Left cardiac atrium (tissue), 4 donors: ENCODE measurements at regions not wholly inside any gene's neighbourhood (a gene's known extent, or its start where the extent isn't known, plus 50 kb on each side); places are given as distances from the start of the nearest gene placed in this dataset.
A peak's percentile ranks its signal among the peaks of the same experiment; 100 is the strongest.
"Not testable (repeated sequence)": the region's sequence is repeated elsewhere in the genome, so short reads cannot be mapped to it uniquely, and the experiment has no call there.

Source experiments
- ATAC-seq, 2 donors: fragments of 200-7000 bp; cut with Tn5 transposase; one replicate each; pipeline ENCODE4 v1.9.1; 2020; ENCODE audit warnings: mild to moderate bottlenecking in 2 of 2, moderate library complexity in 2 of 2
- DNase-seq: peaks from one replicate; pipeline ENCODE4 v3.0.0-alpha.2; 2020
- intact Hi-C, 2 donors: fragments of 100-400 bp; cut with DNase I; formaldehyde crosslinking; loops; one replicate each; pipeline versions ENCODE4 v1.14.1 to v1.15.1; 2022 to 2023
- donor health status: DM: no; HTN: yes; CAD: no.
- donor health status: DM: no; HTN: yes; CAD: no; lungs with severe emphysema.
- donor health status: DM: yes; HTN: yes; CAD: no.
- donor health status: Dilated cardiomyopathy.

- DNase-seq (no peak), ATAC-seq (no peak)
- intact Hi-C loops: no loop called here
These were observed 146.6 kb upstream of the TUT7 start for GRCh38 chr9:86500667-86501435.

GRCh38 chr9:86500031-86500430 is 145.8 kb upstream of the TUT7 start:
- ATAC-seq (no peak), DNase-seq (no peak)
- intact Hi-C loops: no loop called here

GRCh38 chr9:86494644-86495111 is 140.5 kb upstream of the TUT7 start:
- ATAC-seq (peak; percentile 55 to 85), DNase-seq (no peak)
- intact Hi-C loops: loop anchor here in 1 of 2 donors (5.0 kb wide), 1 partner anchor 403 kb away; no protein-coding TSS in a partner anchor

- ATAC-seq: no peak
- intact Hi-C loops: loop anchor here in 1 of 2 donors (5.0 kb wide), 1 partner anchor 406 kb away; no protein-coding TSS in a partner anchor
- DNase-seq: no peak
These were observed 137.5 kb upstream of the TUT7 start for GRCh38 chr9:86491468-86492266.

- intact Hi-C loops: loop anchor here (5.0 to 10.0 kb wide), 2 partner anchors 306 to 834 kb away; no protein-coding TSS in a partner anchor
- no peak for DNase-seq
- no peak for ATAC-seq
These were observed 134.6 kb upstream of the TUT7 start for GRCh38 chr9:86488794-86489193.

- intact Hi-C loops: loop anchor here (5.0 to 10.0 kb wide), 2 partner anchors 306 to 834 kb away; no protein-coding TSS in a partner anchor
- no peak for DNase-seq
- ATAC-seq: no peak
These were observed 134.1 kb upstream of the TUT7 start for GRCh38 chr9:86488345-86488744.

- intact Hi-C loops: loop anchor here (1.0 to 10.0 kb wide), 3 partner anchors 307 to 837 kb away; no protein-coding TSS in a partner anchor
- ATAC-seq (no peak), DNase-seq (no peak)
These were observed 133.6 kb upstream of the TUT7 start for GRCh38 chr9:86487838-86488233.

GRCh38 chr9:86486891-86487837 is 133.0 kb upstream of the TUT7 start:
- intact Hi-C loops: loop anchor here (1.0 to 10.0 kb wide), 3 partner anchors 308 to 838 kb away; no protein-coding TSS in a partner anchor
- peak; percentile 81 for ATAC-seq
- no peak for DNase-seq

- ATAC-seq: no peak
- intact Hi-C loops: loop anchor here (5.0 to 10.0 kb wide), 2 partner anchors 309 to 837 kb away; no protein-coding TSS in a partner anchor
- DNase-seq: no peak
These were observed 131.1 kb upstream of the TUT7 start for GRCh38 chr9:86485359-86485758.

GRCh38 chr9:86483496-86483895 is 129.3 kb upstream of the TUT7 start:
- intact Hi-C loops: loop anchor here in 1 of 2 donors (10.0 kb wide), 1 partner anchor 311 kb away; no protein-coding TSS in a partner anchor
- ATAC-seq (no peak), DNase-seq (no peak)

- DNase-seq (no peak), ATAC-seq (no peak)
- intact Hi-C loops: loop anchor here in 1 of 2 donors (10.0 kb wide), 1 partner anchor 313 kb away; no protein-coding TSS in a partner anchor
These were observed 127.3 kb upstream of the TUT7 start for GRCh38 chr9:86481466-86481865.

DNA sequence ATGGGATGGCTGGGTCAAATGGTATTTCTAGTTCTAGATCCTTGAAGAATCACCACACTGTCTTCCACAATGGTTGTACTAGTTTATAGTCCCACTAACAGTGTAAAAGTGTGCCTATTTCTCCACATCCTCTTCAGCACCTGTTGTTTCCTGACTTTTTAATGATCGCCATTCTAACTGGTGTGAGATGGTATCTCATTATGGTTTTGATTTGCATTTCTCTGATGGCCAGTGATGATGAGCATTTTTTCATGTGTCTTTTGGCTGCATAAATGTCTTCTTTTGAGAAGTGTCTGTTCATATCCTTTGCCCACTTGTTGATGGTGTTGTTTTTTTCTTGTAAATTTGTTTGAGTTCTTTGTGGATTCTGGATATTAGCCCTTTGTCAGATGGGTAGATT is 121.0 kb upstream of the TUT7 start:
- intact Hi-C loops, DNase-seq, ATAC-seq: not testable (repeated sequence)

DNA sequence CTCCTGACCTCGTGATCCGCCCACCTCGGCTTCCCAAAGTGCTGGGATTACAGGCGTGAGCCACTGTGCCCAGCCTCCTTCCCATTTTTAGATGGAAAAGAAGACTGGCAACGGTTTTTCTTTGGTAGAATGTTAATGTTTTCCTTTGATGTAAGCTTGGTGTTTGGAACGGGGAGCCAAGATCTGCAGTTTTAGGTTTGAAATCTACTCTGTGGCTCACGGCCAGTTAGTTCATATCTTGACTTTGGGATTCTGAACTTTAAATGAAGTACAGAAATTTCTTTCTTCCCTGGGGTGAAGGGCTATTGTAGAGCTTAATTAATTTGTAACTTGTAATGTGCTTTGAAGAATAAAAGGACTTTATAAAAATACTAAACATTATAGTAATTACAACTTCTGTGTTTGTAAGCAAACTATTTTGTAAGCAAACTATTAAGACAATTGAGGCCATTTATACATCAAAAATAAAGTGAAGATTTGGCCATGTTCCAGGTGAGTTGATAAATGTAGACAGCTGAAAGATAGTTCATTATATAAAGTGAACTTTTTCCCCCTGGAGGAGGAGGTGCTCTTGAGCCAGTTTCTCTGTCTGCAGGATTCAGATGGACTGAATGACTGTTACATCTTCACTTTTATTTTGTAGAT is 117.1 kb upstream of the TUT7 start:
- intact Hi-C loops: no loop called here
- DNase-seq (no peak), ATAC-seq (no peak)

DNA sequence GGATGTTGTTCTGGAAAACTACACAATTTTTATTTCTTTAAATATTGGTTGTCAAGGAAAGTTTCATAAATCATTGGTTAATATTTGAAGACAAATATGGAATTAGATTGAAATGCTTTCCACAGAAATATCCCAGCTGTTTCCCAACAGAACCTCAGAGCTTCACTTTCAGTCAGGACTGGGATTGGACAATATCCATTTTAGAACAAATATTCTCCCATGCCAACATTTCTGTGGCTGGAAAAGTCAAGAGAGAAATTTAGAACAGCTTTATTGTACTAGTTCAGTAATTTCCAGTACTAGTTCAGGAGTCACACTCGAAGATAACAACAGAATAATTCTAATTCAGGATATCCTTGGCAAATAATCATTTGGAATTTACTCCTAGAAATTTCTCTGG is 116.1 kb upstream of the TUT7 start:
- DNase-seq (no peak), ATAC-seq (no peak)
- intact Hi-C loops: no loop called here

- intact Hi-C loops: no loop called here
- DNase-seq (no peak), ATAC-seq (peak in 1 of 2 donors; percentile 55)
These were observed 115.5 kb upstream of the TUT7 start for GRCh38 chr9:86469476-86470250.

DNA sequence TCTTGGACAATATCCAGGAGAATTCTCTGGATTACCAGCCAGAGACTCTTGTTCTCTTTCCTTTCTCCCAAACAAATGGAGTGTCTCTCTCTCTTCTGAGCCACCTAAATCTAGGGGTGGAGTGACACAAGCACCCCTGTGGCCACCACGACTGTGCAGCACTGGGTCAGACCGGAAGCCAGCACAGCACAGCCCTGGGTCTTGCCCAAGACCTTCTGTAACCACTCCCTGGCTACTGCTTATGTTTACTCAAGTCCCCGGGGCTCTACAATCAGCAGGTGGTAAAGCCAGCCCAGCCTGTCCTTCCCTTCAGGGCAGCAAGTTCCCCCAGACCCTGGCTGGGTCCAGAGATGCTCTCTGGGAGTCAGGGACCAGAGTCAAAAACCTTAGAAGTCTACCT is 110.0 kb upstream of the TUT7 start:
- no peak for DNase-seq
- intact Hi-C loops: no loop called here

GRCh38 chr9:86460216-86461002 is 106.2 kb upstream of the TUT7 start:
- DNase-seq (no peak), ATAC-seq (peak in 1 of 2 donors; percentile 51)
- intact Hi-C loops: no loop called here

More for the DNA sequence above, 110.0 kb upstream of the TUT7 start:
- ATAC-seq: no peak
